DOHH2 (cell line): ENCODE measurements at regions not wholly inside any gene's neighbourhood (a gene's known extent, or its start where the extent isn't known, plus 50 kb on each side); places are given as distances from the start of the nearest gene placed in this dataset.

Experiments used
- EZH2phosphoT487 ChIP-seq: fragments of 200-600 bp; sonication (generic); IDR thresholded peaks from 2 replicates; pipeline ENCODE4 v1.6.1; 2017; ENCODE audit warnings: borderline replicate concordance, mild to moderate bottlenecking, antibody characterized with exemption, low read length, moderate library complexity, mixed read lengths
- TF ChIP-seq, protein P1 (sequence below): fragments of 200-600 bp; sonication (generic); IDR thresholded peaks from one replicate; pipeline ENCODE4 v1.5.1; 2014; ENCODE audit warnings: antibody characterized with exemption, mild to moderate bottlenecking, low read depth, low read length; ENCODE audit not compliant: poor library complexity, severe bottlenecking

DNA sequence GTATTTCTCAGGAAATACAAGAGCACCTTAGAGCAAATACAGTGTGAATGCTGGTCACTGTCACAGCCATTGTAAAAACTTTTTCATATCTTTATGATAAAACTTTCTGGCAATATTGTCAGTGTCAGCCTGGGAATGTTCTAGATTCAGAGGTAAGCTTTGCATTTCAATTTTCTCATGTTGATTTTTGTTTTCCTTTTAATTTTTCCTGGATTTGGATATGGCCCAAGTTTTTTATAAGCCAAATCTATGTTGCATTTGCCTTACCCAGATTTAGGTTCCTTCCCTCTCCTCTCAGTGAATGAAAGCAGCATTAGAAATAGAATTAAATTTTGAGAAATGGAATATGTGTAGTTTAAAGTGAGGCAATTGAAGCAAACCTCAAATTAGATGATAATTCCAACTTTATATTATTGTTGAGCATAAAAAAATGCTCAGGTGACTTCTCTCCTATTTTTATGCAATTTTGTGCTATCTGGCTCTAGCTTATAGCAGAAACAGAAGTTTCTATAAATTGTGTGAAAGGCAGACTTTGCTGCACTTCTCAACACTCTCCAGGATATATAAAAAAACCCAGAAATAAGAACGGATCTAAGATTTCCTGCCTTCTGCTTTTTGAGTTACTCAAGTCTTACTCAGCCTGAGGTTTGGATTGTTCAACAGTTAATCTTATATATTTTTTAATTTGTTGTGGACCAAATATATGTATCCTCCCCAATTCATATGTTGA lies 368.2 kb upstream of the PRICKLE1 start:
- TF ChIP-seq, protein P1, sequence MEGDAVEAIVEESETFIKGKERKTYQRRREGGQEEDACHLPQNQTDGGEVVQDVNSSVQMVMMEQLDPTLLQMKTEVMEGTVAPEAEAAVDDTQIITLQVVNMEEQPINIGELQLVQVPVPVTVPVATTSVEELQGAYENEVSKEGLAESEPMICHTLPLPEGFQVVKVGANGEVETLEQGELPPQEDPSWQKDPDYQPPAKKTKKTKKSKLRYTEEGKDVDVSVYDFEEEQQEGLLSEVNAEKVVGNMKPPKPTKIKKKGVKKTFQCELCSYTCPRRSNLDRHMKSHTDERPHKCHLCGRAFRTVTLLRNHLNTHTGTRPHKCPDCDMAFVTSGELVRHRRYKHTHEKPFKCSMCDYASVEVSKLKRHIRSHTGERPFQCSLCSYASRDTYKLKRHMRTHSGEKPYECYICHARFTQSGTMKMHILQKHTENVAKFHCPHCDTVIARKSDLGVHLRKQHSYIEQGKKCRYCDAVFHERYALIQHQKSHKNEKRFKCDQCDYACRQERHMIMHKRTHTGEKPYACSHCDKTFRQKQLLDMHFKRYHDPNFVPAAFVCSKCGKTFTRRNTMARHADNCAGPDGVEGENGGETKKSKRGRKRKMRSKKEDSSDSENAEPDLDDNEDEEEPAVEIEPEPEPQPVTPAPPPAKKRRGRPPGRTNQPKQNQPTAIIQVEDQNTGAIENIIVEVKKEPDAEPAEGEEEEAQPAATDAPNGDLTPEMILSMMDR = no peak
- TF ChIP-seq EZH2phosphoT487 = no peak
